SKM-1 treated with dmso at 0.1 percent for 144 hours (cell line): ENCODE measurements at regions not wholly inside any gene's neighbourhood (a gene's known extent, or its start where the extent isn't known, plus 50 kb on each side); places are given as distances from the start of the nearest gene placed in this dataset.
"Not testable (repeated sequence)": the region's sequence is repeated elsewhere in the genome, so short reads cannot be mapped to it uniquely, and the experiment has no call there.

ENCODE experiments used
- DNase-seq: peaks from one replicate; lab custom pipeline; 2025; ENCODE audit not compliant: unreplicated experiment; lab: John Stamatoyannopoulos, UW

- peak; percentile 19 for DNase-seq
Measured at GRCh38 chrY:7879245-7879644, 967.7 kb upstream of the AMELY start.

- no peak for DNase-seq
Measured at GRCh38 chrY:7878719-7879118, 967.2 kb upstream of the AMELY start.

- no peak for DNase-seq
Measured at GRCh38 chrY:7877458-7877857, 965.9 kb upstream of the AMELY start.

- no peak for DNase-seq
Measured at GRCh38 chrY:7874080-7874479, 962.5 kb upstream of the AMELY start.

GRCh38 chrY:7871304-7871932, 959.9 kb upstream of the AMELY start:
- DNase-seq: no peak

- DNase-seq: no peak
Measured at GRCh38 chrY:7866976-7867375, 955.4 kb upstream of the AMELY start.

GRCh38 chrY:7860781-7861614, 949.4 kb upstream of the AMELY start:
- no peak for DNase-seq

- no peak for DNase-seq
Measured at GRCh38 chrY:7850191-7850590, 938.6 kb upstream of the AMELY start.

- DNase-seq: no peak
Measured at GRCh38 chrY:7845776-7846175, 934.2 kb upstream of the AMELY start.

- no peak for DNase-seq
Measured at GRCh38 chrY:7837046-7837445, 925.5 kb upstream of the AMELY start.

- DNase-seq: no peak
Measured at GRCh38 chrY:7836366-7836765, 924.8 kb upstream of the AMELY start.

GRCh38 chrY:7835416-7835815, 923.9 kb upstream of the AMELY start:
- no peak for DNase-seq

- no peak for DNase-seq
Measured at GRCh38 chrY:7834284-7834683, 922.7 kb upstream of the AMELY start.

- not testable (repeated sequence) for DNase-seq
Measured at GRCh38 chrY:7830881-7831280, 919.3 kb upstream of the AMELY start.

- no peak for DNase-seq
Measured at GRCh38 chrY:7826533-7826932, 915.0 kb upstream of the AMELY start.

GRCh38 chrY:7825874-7826273, 914.3 kb upstream of the AMELY start:
- DNase-seq: no peak

- no peak for DNase-seq
Measured at GRCh38 chrY:7821295-7822035, 909.9 kb upstream of the AMELY start.

- DNase-seq: no peak
Measured at GRCh38 chrY:7818924-7819323, 907.4 kb upstream of the AMELY start.

- no peak for DNase-seq
Measured at GRCh38 chrY:7816567-7816966, 905.0 kb upstream of the AMELY start.

GRCh38 chrY:7815921-7816320, 904.4 kb upstream of the AMELY start:
- no peak for DNase-seq

GRCh38 chrY:7815285-7815684, 903.7 kb upstream of the AMELY start:
- no peak for DNase-seq

- no peak for DNase-seq
Measured at GRCh38 chrY:7814361-7814760, 902.8 kb upstream of the AMELY start.
